Hematopoietic multipotent progenitor cell treated with erythropoietin and hydrocortisone succinate and interleukin-3 and kit ligand, for 15 days (in vitro differentiated cells): ENCODE measurements at regions not wholly inside any gene's neighbourhood (a gene's known extent, or its start where the extent isn't known, plus 50 kb on each side); places are given as distances from the start of the nearest gene placed in this dataset.

Experiments used
- DNase-seq: peaks from one replicate; pipeline ENCODE4 v3.0.0-alpha.2; 2015; ENCODE audit warnings: low spot score

DNA sequence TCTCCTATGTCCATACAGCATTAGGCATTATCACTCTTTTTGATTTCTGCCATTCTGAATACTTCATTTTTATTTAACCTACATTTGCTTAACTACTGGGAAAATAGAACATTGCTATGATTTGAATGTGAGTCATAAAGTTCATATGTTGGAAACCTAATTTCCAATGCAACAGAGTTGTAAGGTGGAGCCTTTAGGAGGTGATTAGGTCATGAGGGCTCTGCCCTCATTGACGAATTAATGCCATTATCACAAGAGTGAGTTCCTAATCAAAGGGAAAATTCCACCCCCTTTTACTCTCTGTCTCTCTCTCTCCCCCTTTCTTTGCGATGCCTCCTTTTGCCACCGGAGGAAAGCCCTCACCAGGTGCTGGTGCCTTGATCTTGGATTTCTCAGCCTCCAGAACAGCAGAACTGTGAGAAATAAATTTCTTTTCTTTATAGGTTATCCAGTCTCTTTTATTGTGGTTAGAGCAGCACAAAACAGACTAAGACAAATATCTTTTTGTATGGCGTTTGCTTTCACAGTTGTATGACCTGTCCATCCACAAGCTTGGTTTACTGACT lies 180.1 kb upstream of the ARID2 start:
- no peak for DNase-seq

DNA sequence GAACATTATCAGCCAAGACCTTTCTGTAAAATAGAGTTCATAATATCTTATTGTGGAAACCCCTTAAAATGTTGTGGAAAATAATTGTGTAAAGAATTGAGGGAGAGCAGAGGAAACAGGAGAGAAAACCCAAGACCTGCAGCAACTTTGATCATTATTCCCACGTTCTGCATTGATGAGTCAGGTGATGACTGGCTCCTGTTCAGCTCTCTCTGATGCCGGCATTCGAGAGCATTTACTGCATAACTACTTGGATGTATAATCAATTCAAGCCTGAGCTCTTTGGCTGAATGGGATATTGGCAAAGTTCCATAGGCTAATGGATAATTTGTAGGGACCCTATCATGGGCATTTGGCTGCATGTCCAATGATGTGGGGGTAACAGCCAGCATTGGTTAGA lies 176.3 kb upstream of the ARID2 start:
- no peak for DNase-seq

DNA sequence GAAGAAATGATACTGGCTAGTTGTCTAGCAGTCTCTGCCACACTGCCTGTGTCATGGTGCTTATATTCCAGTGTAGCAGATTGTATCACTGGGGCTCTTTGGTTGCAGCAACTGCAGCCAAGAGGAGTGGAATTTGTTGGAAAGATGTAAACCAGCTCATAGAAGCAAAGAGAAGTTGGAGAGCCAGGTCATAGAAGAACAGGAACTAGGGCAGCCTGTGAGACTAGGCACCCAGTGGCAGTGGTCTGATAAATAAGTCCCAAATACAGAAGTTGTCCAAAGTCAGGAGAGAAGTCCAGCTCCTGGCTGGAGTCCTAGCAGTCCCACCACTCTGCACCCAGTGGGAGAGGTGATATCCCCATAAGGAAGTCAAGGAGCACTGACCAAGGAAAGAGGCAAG lies 172.5 kb upstream of the ARID2 start:
- no peak for DNase-seq

DNA sequence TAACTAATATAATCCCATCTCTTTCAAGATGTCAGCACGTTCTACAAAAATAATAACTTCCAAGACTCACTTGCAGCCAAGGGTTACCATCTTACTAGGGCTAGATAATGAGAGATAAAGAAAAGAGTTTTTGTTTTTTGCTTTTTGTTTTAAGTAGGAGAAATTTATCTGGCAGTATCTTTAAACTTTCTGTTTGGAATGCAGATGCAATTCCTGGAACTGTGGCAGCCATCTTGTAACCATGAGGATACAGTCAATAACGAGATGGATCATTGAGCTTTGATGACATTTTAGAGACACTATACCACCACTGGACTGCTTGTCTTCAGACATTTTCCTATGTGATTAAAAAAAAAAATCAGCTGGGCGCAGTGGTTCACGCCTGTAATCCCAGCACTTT lies 171.2 kb upstream of the ARID2 start:
- no peak for DNase-seq

DNA sequence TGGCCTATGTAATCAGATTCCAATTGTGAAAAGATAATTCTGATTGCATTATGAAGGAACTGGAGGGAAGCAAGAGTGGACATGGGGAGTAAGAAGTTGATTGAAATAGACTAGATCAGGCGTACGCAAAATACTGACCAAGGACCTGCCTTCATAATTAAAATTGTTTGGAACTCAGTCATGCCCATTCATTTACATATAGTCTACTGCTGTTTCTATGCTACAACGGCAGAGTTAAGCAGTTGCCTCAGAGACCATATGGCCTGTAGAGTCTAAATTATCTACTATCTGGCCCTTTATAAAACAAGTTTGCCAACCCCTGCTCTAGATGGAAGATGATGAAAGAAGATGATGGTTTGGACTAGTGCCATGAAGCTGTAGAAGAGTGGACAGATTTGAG lies 170.0 kb upstream of the ARID2 start:
- no peak for DNase-seq

DNA sequence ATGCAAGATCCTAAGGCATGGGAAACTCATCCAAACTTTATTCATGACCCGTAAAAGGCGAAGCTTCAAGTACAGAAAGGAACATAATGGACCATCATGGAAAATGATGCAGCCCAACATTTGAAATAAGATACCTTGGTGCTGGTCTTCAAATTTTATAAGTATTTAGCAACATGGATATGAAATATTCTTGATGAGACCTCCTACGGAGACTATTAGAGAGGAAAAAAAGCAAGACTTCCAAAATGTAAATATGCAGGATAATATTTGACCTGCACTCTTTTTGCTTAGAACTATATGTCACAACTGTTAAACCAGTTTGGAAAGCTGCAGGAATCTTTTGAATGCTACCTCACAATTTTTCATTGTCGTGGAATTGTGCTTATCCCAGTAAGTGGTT lies 168.8 kb upstream of the ARID2 start:
- no peak for DNase-seq

DNA sequence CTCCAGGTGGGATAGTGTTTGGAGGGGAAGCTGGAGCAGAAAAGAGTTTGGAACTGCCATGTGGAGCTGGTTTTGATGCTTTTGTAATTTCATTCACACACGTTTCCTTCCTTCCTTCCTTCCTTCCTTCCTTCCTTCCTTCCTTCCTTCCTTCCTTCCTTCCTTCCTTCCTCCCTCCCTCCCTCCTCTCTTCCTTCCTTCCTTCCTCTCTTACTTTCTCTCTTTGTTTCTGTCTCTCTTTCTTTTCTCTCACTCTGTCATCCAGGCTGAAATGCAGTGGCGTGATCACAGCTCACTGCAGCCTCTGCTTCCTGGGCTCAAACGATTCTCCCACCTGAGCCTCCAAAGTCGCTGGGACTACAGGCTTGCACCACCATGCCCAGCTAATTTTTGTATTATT lies 168.0 kb upstream of the ARID2 start:
- no peak for DNase-seq

DNA sequence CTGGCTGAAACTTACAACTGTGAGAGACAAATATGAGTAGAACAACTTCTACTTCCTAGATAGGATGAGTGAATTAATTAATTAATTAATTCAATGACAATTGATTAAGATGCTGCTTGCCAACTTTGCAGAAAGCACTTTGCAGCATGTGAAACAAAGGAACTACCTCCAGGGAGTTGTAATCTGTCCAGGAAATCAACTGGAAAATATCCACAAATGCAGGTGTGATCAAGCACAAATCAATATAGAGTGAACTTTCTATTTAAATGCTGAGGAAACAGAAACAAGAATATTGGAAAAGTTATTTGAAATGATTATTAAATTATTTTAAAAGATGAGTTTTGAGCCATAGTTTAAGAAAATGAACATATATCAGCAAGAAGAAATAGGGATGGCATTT lies 163.9 kb upstream of the ARID2 start:
- DNase-seq, result no peak

DNA sequence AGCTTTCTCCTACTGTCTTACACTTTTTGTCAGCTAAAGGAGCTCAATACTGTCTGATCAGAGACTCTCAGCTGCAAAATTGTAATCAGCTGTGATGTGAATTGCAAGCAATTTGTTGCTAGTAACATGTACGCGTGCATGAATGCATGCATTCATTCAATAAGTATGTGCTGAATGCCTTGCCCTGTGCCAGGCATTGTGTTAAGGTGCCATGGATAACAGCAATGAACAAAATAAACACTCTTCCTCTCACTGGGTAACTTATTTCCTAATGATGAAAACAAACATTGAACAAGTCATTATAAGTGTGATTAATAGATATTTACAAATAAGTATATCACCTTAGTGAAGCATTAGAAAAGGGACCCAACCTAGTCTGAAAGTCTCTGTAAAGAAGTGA lies 163.2 kb upstream of the ARID2 start:
- DNase-seq, result no peak

DNA sequence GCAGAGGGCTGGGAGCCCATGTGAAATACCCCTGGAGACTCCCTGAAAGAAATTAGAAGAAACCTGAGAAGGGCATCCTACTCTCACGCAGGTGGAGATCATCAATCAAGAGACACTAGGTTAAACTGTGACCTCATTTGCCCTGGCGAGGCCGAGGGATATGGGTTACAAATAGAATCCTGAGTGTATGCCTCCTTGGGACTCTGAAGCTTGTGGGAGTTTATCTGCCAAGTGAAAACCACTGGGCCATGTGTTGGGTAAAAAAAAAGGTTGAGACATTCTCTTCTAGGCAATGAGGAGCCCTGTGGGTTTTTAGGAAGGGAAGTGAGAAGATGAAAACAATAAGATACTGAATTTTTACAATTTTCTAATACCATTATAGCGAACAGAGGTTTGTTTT lies 160.7 kb upstream of the ARID2 start:
- DNase-seq, result no peak

DNA sequence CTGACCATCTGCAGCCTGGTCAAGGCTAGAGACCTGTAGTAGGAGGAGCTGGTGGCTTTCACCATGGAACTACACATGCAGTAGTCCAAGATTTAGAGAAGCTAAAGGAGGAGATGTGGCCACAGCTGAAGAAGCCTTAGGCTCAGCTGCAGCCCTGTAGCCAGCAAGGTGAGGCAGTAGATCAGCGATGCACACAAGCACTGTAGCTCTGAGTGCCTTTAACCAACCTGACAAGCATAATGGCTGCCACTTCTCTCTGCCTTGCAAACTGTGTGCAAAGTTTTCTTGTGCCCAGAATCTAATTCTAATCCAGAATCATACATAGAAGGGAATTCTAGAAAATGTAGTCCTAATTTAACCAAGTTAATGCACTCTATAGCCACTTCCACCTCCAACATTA lies 159.0 kb upstream of the ARID2 start:
- DNase-seq, result no peak

DNA sequence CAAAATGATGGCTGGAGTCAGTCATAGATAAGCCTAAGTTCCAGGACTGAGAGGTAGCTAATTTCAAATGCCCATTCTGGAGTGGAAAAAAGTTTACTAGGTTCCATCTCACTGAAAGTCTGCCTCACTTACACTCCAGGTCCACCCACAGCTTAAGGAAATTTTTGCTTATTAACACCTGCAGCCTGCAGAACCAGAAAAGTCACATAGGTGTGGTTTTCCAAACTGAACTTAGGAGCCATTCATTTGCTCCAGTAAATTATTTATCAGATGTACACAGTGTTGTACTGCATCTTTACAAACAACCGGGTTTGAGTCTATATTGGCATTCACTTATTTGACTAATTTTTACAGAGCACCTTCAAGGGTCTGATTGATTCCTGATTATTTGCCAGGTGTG lies 157.4 kb upstream of the ARID2 start:
- no peak for DNase-seq

DNA sequence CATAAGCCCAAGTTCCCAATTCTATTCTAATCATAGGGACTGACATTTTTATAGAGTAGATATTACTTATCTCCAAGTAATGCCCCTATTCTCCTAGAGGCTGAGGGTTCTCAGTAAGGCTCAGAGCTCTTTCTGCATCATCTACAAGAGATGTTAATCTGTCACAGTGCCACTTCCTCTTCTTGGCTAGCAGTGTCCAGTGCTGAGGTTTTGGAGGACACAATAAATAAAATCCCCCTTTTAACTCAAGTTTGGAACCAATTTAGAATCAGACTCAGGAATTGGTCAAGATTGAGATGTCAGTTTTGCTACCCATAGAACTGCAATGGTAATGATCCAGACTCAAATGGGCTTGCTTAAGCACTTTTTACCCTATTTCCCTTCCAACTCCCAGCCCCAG lies 154.1 kb upstream of the ARID2 start:
- no peak for DNase-seq

DNA sequence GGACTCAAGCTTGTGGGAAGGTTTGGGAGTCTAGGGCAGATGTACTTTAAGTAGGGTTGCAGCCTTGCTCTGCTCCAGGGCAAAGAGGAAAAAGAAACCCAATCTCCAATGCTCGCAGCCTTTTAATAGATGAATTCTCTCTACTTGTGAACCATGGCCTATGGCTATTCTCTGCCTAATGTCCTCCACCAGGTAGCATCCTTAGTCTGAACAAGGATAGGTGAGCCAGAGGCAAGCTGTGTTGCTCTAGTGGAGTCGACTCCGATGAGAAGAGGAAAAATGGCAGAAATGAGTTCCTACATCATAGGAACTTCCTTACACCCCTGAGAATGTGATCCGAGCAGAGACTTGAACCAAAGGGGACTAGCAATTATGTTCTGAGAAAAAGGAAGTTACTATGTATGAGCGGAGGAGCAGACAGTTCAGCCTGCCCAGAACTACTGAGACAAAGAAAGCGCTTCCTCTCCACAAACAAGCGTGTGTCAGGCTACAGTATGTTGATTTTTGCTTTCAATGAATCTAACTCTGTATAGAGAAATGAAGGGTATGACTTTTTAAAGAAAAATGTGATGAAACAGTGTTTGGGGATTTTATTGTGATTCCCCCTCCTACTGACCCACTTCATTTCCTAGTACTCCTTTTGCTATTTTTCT lies 153.6 kb upstream of the ARID2 start:
- DNase-seq, result no peak

DNA sequence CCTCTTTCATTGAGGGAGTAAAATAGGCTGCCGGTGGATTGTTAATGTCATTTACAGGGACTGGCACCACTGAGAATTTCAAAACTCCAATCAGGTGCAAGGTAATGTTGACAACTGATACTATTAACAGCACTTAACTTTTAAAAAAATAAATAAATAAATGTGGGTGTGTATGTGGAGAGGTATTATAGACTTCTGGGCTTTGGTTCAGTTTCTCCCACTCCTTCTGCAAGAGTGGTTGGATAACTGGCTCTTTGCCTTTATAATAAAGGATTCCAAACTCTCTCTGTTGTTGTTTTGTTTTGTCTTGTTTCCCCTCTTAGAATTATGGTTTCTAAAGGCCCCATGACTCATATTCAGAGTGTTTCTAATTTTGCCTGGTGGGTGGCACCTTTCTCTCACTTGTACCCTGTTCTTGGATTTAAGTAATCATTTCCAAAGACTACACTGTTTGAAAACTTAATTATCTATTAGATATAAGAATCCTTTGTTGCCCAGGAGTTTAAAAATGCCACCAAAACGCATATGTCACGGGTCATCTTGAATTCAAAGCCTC lies 151.6 kb upstream of the ARID2 start:
- no peak for DNase-seq

DNA sequence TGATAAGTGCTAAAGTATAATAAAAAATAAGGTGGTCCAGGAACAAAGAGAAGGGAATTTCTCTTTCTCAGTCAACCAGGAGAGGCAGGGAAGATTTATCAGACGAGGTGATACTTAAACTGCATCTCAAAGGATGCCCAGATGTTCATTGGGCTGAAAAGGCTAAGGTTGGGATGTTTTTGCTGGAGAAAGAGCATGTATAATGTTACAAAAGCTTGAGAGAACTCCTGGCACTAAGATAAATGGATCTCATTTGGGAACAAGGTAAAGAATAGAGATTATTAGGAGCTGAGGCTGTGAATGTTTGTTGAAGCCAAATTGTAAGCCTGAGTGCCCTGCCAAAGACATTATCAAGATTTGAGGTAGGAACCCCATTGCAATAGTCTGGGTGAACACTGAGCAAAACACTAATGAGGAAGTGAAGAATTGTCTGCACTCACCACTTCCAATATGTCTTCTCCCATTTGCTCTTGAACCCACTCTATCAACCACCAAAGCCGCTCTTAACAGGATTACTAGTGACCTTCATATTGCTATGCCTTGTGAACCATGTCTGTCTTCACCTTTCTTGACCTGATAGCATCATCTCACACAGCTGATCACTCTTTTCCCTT lies 149.0 kb upstream of the ARID2 start:
- DNase-seq, result no peak

DNA sequence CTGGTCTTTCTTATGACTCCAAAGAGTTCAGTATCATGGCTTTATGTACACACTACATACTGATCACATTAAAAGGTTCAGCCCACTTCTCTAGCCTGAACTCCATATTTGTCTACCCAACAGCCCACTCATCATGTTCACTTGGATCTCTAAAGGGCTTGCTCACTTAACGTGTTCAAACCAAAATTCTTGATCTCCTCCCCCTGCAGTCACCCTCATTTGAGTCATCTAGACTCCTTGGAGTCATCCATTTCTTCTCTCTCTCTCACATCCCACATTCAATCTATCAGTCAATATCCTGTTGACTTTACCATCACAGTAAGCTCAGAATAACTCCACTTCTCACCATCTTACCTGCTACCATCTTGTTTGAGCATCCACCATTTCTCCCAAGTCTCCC lies 148.4 kb upstream of the ARID2 start:
- DNase-seq, result no peak

DNA sequence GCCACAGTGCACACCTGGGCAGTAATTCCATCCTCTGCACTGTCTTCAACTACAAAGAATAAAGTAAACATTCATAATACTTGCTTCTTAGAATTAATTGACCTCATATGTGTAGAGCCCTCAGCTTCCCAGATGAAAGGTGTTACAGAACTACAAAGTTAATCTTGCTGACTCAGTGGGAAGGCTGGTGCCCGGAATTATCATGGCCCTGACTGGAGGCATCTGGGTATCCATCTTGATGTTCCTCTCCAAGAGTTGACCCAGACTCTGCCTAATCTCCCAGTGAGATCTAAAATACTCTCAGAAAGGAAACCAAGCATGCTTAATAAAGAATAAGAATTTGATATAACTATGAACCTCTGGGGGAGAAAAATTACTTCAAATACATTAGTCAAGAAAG lies 147.0 kb upstream of the ARID2 start:
- no peak for DNase-seq

DNA sequence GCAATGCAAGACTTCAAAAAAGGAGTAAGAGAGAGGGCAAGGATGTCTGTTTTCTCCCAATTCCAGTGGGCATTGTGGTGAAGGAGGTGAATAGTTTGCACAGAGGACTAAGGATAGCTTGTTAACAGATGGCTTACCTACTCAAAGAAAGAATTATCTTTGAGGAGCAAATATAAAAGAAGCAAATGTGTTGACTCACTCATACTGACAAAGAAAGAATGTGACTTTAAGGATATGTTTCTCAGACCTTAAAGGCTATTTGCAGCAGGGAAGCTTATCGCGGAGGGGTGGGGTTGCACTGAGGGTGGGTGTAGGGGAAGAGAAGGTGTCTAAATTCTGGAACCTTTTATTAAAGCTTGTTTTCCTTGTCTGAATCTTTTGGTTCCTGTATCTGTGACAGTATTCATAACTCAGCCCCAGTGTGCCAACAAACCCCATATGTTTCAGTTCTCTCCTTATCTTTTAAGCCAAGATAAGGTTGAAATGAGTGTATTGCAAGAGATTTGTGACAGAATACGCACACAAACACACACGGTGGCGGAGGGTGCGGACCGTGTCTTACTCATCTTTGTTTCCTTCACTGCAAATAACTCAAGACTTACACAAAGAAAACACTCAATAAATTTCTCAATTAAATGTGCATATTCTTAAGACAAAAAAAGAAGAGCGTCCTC lies 146.4 kb upstream of the ARID2 start:
- no peak for DNase-seq

DNA sequence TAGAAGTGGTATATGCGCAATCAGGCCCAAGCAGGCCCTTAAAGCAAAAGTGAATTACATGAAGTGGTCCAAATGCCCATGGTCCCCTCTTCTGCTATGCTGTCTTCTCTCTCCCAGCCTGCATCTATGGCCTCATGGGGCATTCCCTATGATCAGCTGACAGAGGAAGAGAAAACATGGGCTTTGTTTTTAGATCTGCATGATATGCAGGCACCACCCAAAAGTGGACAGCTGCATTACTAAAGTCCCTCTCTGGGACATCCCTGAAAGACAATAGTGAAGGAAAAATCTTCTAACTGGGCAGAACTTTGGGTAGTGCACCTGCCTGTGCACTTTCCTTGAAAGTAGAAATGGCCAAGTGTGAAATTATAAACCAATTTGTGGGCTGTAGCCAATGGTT lies 145.2 kb upstream of the ARID2 start:
- no peak for DNase-seq

DNA sequence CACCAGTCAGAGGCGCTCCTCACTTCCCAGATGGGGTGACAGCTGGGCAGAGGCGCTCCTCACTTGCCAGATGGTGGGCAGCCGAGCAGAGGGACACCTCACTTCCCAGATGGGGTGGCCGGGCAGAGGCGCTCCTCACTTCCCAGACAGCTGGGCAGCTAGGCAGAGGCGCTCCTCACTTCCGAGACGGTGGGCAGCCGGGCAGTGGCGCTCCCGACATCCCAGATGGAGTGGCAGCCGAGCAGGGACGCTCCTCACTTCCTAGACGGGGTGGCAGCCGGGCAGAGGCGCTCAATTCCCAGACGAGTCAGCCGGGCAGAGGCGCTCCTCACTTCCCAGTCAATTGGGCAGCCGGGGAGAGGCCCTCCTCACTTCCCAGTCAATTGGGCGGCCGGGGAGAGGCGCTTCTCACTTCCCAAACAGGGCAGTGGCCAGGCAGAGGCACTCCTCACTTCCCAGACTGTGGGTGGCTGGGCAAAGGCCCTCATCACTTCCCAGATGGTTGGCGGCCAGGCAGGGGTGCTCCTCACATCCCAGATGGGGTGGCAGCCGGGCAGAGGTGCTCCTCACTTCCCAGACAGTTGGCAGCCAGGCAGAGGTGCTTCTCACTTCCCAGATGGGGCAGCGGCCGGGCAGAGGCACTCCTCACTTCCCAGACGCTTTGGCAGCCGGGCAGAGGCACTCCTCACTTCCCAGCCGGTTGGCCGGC lies 143.8 kb upstream of the ARID2 start:
- DNase-seq, result no peak

DNA sequence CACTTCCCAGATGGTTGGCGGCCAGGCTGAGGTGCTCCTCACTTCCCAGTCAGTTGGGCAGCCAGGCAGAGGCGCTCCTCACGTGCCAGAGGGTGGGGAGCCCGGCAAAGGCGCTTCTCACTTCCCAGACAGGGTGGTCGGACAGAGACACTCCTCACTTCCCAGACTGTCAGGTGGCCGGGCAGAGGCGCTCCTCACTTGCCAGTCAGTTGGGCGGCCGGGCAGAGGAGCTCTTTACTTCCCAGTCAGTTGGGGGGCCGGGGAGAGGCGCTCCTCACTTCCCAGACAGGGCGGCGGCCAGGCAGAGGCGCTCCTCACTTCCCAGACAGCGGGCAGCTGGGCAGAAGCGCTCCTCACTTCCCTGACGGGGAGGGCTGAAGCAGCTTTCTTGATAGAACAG lies 143.0 kb upstream of the ARID2 start:
- no peak for DNase-seq

DNA sequence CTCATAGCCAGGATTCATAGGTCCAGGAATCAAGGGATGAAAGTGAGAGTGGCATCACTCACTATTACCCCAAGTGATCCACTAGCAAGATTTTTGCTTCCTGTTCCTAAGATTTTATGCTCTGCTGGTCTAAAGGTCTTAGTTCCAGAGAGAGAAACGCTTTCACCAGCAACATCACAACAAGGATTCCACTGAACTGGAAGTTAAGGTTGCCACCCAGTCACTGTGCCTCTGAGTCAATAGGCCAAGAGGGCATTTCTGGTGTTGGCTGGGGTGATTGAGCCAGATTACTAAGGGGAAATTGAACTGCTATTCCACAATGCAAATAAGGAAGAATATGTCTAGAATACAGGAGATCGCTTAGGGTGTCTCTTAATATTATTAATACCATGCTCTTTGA lies 142.5 kb upstream of the ARID2 start:
- no peak for DNase-seq
